ENCODE measurements at regions not wholly inside any gene's neighbourhood (a gene's known extent, or its start where the extent isn't known, plus 50 kb on each side); places are given as distances from the start of the nearest gene placed in this dataset.

- no peak for TF ChIP-seq CTCF (IDR thresholded peaks at IDR 0.05)
These were observed 83.3 kb downstream of the ALDH8A1 start for GRCh38 chr6:134866563-134866962.

GRCh38 chr6:134864558-134864957 is 85.3 kb downstream of the ALDH8A1 start:
- TF ChIP-seq CTCF (IDR thresholded peaks at IDR 0.05), result no peak

GRCh38 chr6:134863763-134864510 is 86.0 kb downstream of the ALDH8A1 start:
- no peak for TF ChIP-seq CTCF (IDR thresholded peaks at IDR 0.05)

GRCh38 chr6:134854366-134854765 is 95.5 kb downstream of the ALDH8A1 start:
- no peak for TF ChIP-seq CTCF (IDR thresholded peaks at IDR 0.05)

- TF ChIP-seq CTCF (IDR thresholded peaks at IDR 0.05), result no peak
These were observed 96.5 kb downstream of the ALDH8A1 start for GRCh38 chr6:134853111-134854055.

GRCh38 chr6:134851548-134851947 is 98.4 kb downstream of the ALDH8A1 start:
- TF ChIP-seq CTCF (IDR thresholded peaks at IDR 0.05), result no peak

- TF ChIP-seq CTCF (IDR thresholded peaks at IDR 0.05), result no peak
These were observed 99.1 kb downstream of the ALDH8A1 start for GRCh38 chr6:134850721-134851305.

All from LNCAP (cell line).